CD14-positive monocyte (primary cell): ENCODE measurements at regions not wholly inside any gene's neighbourhood (a gene's known extent, or its start where the extent isn't known, plus 50 kb on each side); places are given as distances from the start of the nearest gene placed in this dataset.

ENCODE experiments used
- DNase-seq, 3 donors: peaks; one replicate each; pipeline ENCODE4 v3.0.0-alpha.2; 2011 to 2022
- H2AFZ ChIP-seq: 2 replicates; pipeline ENCODE4 v1.6.0; 2012; ENCODE audit warnings: mild to moderate bottlenecking, low read depth, low read length, inconsistent platforms; ENCODE audit not compliant: insufficient read depth, poor library complexity, severe bottlenecking
- H3K27ac ChIP-seq, 2 donors: 1 replicate in 1 of 2; 2 replicates in 1 of 2; pipeline ENCODE4 v1.5.1; 2012 to 2013; ENCODE audit warnings: low read length in 2 of 2, control low read depth in 1 of 2, inconsistent platforms in 1 of 2, low read depth in 1 of 2, mild to moderate bottlenecking in 1 of 2
- H3K27me3 ChIP-seq, 2 donors: one replicate each; pipeline versions ENCODE4 v1.6.0 to v1.6.1; 2011 to 2013; ENCODE audit warnings: low read length in 2 of 2; ENCODE audit not compliant: control insufficient read depth in 2 of 2, insufficient read depth in 2 of 2
- H3K36me3 ChIP-seq, 2 donors: replicated peaks in 1 of 2; 1 replicate in 1 of 2; 2 replicates in 1 of 2; pipeline versions ENCODE4 v1.5.1 to v1.6.1; 2012 to 2013; ENCODE audit warnings: low read length in 2 of 2, control low read depth in 1 of 2, inconsistent platforms in 1 of 2, mild to moderate bottlenecking in 1 of 2; ENCODE audit not compliant: insufficient read depth in 2 of 2, control insufficient read depth in 1 of 2
- H3K4me1 ChIP-seq, 2 donors: 1 replicate in 1 of 2; 2 replicates in 1 of 2; pipeline versions ENCODE4 v1.5.1 to v1.6.1; 2012 to 2013; ENCODE audit warnings: low read length in 2 of 2, control low read depth in 1 of 2, inconsistent platforms in 1 of 2, mild to moderate bottlenecking in 1 of 2, moderate library complexity in 1 of 2; ENCODE audit not compliant: insufficient read depth in 2 of 2, control insufficient read depth in 1 of 2
- H3K4me2 ChIP-seq: replicated peaks from 2 replicates; pipeline ENCODE3; 2012; ENCODE audit warnings: low read length, moderate library complexity, mild to moderate bottlenecking; ENCODE audit not compliant: poor library complexity, severe bottlenecking; ENCODE audit errors: extremely low read depth
- H3K4me3 ChIP-seq, 3 experiments: fragments of 200-600 bp in 1 of 3; sonication (generic) in 1 of 3; replicated peaks in 1 of 3; 1 replicate in 2 of 3; 2 replicates in 1 of 3; pipeline ENCODE4 v1.5.1; 2011 to 2013; ENCODE audit warnings: low read length in 3 of 3, mild to moderate bottlenecking in 3 of 3, control low read depth in 2 of 3, low read depth in 2 of 3, inconsistent platforms in 1 of 3, moderate library complexity in 1 of 3
- H3K79me2 ChIP-seq: 2 replicates; pipeline ENCODE4 v1.6.0; 2012; ENCODE audit warnings: mild to moderate bottlenecking, control low read depth, inconsistent platforms, low read length, moderate library complexity; ENCODE audit not compliant: insufficient read depth
- H3K9ac ChIP-seq: 2 replicates; pipeline ENCODE4 v1.6.0; 2017; ENCODE audit warnings: low read length, mild to moderate bottlenecking; ENCODE audit not compliant: insufficient read depth, poor library complexity, severe bottlenecking
- H3K9me3 ChIP-seq, 2 donors: replicated peaks in 1 of 2; 1 replicate in 1 of 2; 2 replicates in 1 of 2; pipeline versions ENCODE4 v1.5.1 to v1.6.1; 2012 to 2013; ENCODE audit warnings: low read length in 2 of 2, control low read depth in 1 of 2; ENCODE audit not compliant: control insufficient read depth in 1 of 2, insufficient read depth in 1 of 2
- H4K20me1 ChIP-seq: 2 replicates; pipeline ENCODE4 v1.6.0; 2012; ENCODE audit warnings: mild to moderate bottlenecking, low read length, control low read depth, moderate library complexity; ENCODE audit not compliant: insufficient read depth
- H3K27ac Mint-ChIP-seq, 7 donors: one replicate each; pipeline ENCODE4 v1.8.0; 2020; ENCODE audit warnings: mild to moderate bottlenecking in 7 of 7, mixed read lengths in 7 of 7, moderate library complexity in 6 of 7, inconsistent platforms in 2 of 7
- H3K27me3 Mint-ChIP-seq, 3 donors: one replicate each; pipeline ENCODE4 v1.8.0; 2021 to 2022; ENCODE audit warnings: low read depth in 3 of 3, mild to moderate bottlenecking in 3 of 3, mixed read lengths in 3 of 3, moderate library complexity in 3 of 3, inconsistent platforms in 1 of 3
- H3K36me3 Mint-ChIP-seq, 2 donors: one replicate each; pipeline ENCODE4 v1.8.0; 2020; ENCODE audit warnings: mixed read lengths in 2 of 2, inconsistent platforms in 1 of 2, mild to moderate bottlenecking in 1 of 2
- H3K4me1 Mint-ChIP-seq: one replicate; pipeline ENCODE4 v1.8.0; 2020; ENCODE audit warnings: mild to moderate bottlenecking, mixed read lengths
- H3K4me3 Mint-ChIP-seq, 2 donors: one replicate each; pipeline ENCODE4 v1.8.0; 2020; ENCODE audit warnings: mild to moderate bottlenecking in 2 of 2, mixed read lengths in 2 of 2, moderate library complexity in 1 of 2
- H3K9me3 Mint-ChIP-seq, 7 donors: one replicate each; pipeline ENCODE4 v1.8.0; 2020 to 2022; ENCODE audit warnings: mixed read lengths in 7 of 7, mild to moderate bottlenecking in 6 of 7, moderate library complexity in 6 of 7, inconsistent platforms in 2 of 7
- WGBS: methylation state at CpG from one replicate; pipeline ENCODE4 v1.1.5; 2013; ENCODE audit warnings: missing lambda C conversion rate; ENCODE audit not compliant: insufficient coverage; 5-methylcytosine and 5-hydroxymethylcytosine counted together
- intact Hi-C, 2 donors: fragments of 100-400 bp; cut with micrococcal nuclease; formaldehyde crosslinking; loops; one replicate each; pipeline versions ENCODE4 v1.15.0 to v1.15.1; 2023
- TF ChIP-seq, protein P1 (sequence below): fragments of 200-600 bp; IDR thresholded peaks from one replicate; pipeline ENCODE4 v1.8.0; 2022; ENCODE audit warnings: antibody characterized with exemption, mild to moderate bottlenecking

DNA sequence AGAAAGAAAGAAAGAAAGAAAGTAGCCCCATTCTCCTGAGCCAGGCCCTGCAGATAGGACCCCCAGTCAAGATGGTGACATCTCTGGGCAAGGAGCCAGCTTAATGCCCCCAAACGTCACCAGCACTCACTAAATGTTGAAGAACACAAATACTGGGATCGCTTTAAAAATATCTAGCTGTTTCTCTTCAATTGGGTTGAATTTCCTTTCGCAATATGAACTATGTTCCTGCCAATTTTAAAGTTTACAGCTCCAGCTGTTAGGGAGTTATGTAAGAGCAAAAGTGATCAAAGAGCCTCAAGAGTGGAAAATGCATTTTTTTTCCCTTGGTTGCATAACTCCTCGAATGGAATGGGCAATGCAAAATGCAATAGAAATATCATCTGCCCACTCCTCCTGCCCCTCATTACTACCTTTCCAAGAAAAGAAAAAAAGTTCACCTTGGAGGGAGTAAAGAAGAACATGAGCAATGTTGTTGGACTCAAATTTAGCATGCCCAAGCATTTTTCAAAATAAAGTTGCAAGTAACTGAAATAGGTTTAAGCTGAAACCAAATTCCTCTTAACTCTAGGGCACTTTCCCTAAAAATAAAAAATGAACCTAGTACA is 244.2 kb upstream of the PIK3R1 start:
- intact Hi-C loops: no loop called here
- no peak overlapping the region for H3K4me3 ChIP-seq
- H3K27ac Mint-ChIP-seq: peak overlapping the region in 2 of 7 donors; percentile 20 to 72
- H3K9me3 ChIP-seq: no peaks in the 10 kb centered on the region
- no peaks in the 10 kb centered on the region for H4K20me1 ChIP-seq
- H3K4me2 ChIP-seq: no peak overlapping the region
- H3K4me3 Mint-ChIP-seq: no peak overlapping the region
- peaks cover 0 to 2% (median 0%) of the 10 kb centered on the region in 7 donors for H3K9me3 Mint-ChIP-seq
- peaks cover 0 to 2% (median 1%) of the 10 kb centered on the region in 3 donors for H3K27me3 Mint-ChIP-seq
- peaks cover 22% of the 10 kb centered on the region for H3K4me1 Mint-ChIP-seq
- no peaks in the 10 kb centered on the region for H3K27me3 ChIP-seq
- H3K27ac ChIP-seq: no peak overlapping the region
- H3K36me3 ChIP-seq: no peaks in the 10 kb centered on the region
- 0% methylated on average over 1 of the region's 4 CpGs for WGBS
- DNase-seq: peak in 1 of 3 donors; percentile 39
- peaks cover 8 to 9% of the 10 kb centered on the region in 2 donors for H3K4me1 ChIP-seq
- no peaks in the 10 kb centered on the region for H3K79me2 ChIP-seq
- TF ChIP-seq, protein P1, sequence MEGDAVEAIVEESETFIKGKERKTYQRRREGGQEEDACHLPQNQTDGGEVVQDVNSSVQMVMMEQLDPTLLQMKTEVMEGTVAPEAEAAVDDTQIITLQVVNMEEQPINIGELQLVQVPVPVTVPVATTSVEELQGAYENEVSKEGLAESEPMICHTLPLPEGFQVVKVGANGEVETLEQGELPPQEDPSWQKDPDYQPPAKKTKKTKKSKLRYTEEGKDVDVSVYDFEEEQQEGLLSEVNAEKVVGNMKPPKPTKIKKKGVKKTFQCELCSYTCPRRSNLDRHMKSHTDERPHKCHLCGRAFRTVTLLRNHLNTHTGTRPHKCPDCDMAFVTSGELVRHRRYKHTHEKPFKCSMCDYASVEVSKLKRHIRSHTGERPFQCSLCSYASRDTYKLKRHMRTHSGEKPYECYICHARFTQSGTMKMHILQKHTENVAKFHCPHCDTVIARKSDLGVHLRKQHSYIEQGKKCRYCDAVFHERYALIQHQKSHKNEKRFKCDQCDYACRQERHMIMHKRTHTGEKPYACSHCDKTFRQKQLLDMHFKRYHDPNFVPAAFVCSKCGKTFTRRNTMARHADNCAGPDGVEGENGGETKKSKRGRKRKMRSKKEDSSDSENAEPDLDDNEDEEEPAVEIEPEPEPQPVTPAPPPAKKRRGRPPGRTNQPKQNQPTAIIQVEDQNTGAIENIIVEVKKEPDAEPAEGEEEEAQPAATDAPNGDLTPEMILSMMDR: no peak
- H3K36me3 Mint-ChIP-seq: no peaks in the 10 kb centered on the region
- H2AFZ ChIP-seq: no peak overlapping the region
- H3K9ac ChIP-seq: no peak overlapping the region

DNA sequence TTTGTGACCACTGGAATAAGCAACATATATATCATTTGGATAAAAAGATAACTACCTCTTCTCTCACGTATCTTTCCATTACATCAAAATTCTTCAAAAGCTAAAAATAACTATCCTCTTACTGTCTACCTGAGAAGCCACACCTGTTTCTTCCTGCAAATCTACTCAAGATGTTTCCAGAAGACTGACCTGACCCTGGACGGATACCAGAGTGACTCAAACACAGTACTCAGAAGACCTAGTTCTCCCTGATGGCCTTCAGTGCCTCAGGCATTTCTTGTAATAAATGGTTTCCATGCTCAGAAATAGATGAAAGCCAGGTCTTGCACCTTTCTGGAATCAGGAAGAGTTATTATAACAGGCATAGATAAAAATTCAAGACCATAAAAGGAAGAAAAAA is 245.9 kb upstream of the PIK3R1 start:
- Mint-ChIP-seq H3K27ac (no peak overlapping the region), H3K4me3 (no peak overlapping the region), H3K36me3 (no peaks in the 10 kb centered on the region), H3K9me3 (peaks cover 0 to 2% (median 0%) of the 10 kb centered on the region in 7 donors), H3K4me1 (peaks cover 22% of the 10 kb centered on the region), H3K27me3 (peaks cover 0 to 2% (median 1%) of the 10 kb centered on the region in 3 donors)
- H3K36me3 ChIP-seq: no peaks in the 10 kb centered on the region
- no peaks in the 10 kb centered on the region for H3K27me3 ChIP-seq
- intact Hi-C loops: no loop called here
- WGBS: 100% methylated on average over 2 of the region's 2 CpGs
- H3K4me3 ChIP-seq: no peak overlapping the region
- no peaks in the 10 kb centered on the region for H3K79me2 ChIP-seq
- no peaks in the 10 kb centered on the region for H4K20me1 ChIP-seq
- no peak overlapping the region for H3K27ac ChIP-seq
- no peak overlapping the region for H2AFZ ChIP-seq
- no peaks in the 10 kb centered on the region for H3K9me3 ChIP-seq
- TF ChIP-seq, protein P1: no peak
- no peak overlapping the region for H3K9ac ChIP-seq
- DNase-seq: no peak
- H3K4me2 ChIP-seq: no peak overlapping the region
- H3K4me1 ChIP-seq: peaks cover 8 to 9% of the 10 kb centered on the region in 2 donors
